Psoas muscle (tissue), 7 donors: ENCODE measurements at regions not wholly inside any gene's neighbourhood (a gene's known extent, or its start where the extent isn't known, plus 50 kb on each side); places are given as distances from the start of the nearest gene placed in this dataset.

Source experiments
- ATAC-seq, 4 donors: fragments of 200-7000 bp; cut with Tn5 transposase; one replicate each; pipeline ENCODE4 v1.9.1; 2020; ENCODE audit warnings: moderate library complexity in 3 of 4, mild to moderate bottlenecking in 2 of 4
- DNase-seq, 2 donors: peaks; one replicate each; pipeline ENCODE4 v3.0.0-alpha.2; 2020
- H3K27ac ChIP-seq: fragments of 200-600 bp; one replicate; pipeline ENCODE4 v1.8.0; 2022
- H3K27me3 ChIP-seq, 3 donors: fragments of 200-600 bp in 1 of 3; one replicate each; pipeline versions ENCODE4 v1.6.1 to v1.8.0; 2013 to 2022; ENCODE audit warnings: low read length in 2 of 3, mild to moderate bottlenecking in 2 of 3, moderate library complexity in 1 of 3; ENCODE audit not compliant: insufficient read depth in 3 of 3
- H3K36me3 ChIP-seq, 2 donors: fragments of 200-600 bp in 1 of 2; one replicate each; pipeline versions ENCODE4 v1.6.1 to v1.8.0; 2013 to 2022; ENCODE audit warnings: low read depth in 1 of 2, mild to moderate bottlenecking in 1 of 2, moderate library complexity in 1 of 2; ENCODE audit not compliant: insufficient read depth in 1 of 2
- H3K4me1 ChIP-seq: fragments of 200-600 bp; one replicate; pipeline ENCODE4 v1.8.0; 2022
- H3K4me3 ChIP-seq: fragments of 200-600 bp; one replicate; pipeline ENCODE4 v1.8.0; 2022; ENCODE audit warnings: mild to moderate bottlenecking
- H3K9me3 ChIP-seq: fragments of 200-600 bp; one replicate; pipeline ENCODE4 v1.8.0; 2022
- CTCF ChIP-seq: fragments of 200-600 bp; IDR thresholded peaks from one replicate; pipeline ENCODE4 v1.8.0; 2022; ENCODE audit warnings: antibody characterized with exemption
- WGBS, 3 donors: extraction: QIAGEN DNeasy Blood & Tissue Kit; methylation state at CpG; one replicate each; pipeline versions ENCODE4 v1.1.6 to v1.1.7; 2013; 5-methylcytosine and 5-hydroxymethylcytosine counted together
- intact Hi-C, 2 donors: fragments of 100-400 bp; cut with DNase I; formaldehyde crosslinking; loops; one replicate each; pipeline versions ENCODE4 v1.11.0 to v1.14.2; 2022
- donor health status: healthy with polysubstance abuse.
- donor health status: DM: no; HTN: no; CAD: no; lungs with moderate emphysema.
- donor health status: Bipolar disorder and iron deficiency.
- donor health status: healthy.
- donor health status: DM: yes; HTN: yes; CAD: no.
- donor health status: DM: no; HTN: no; CAD: no.
- donor health status: DM: yes; HTN: yes; CAD: no.

- Histone ChIP-seq H3K4me1 (no peaks in the 10 kb centered on the region), H3K27ac (no peak overlapping the region), H3K36me3 (no peaks in the 10 kb centered on the region), H3K4me3 (no peak overlapping the region), H3K9me3 (no peaks in the 10 kb centered on the region), H3K27me3 (peaks cover 0 to 35% (median 6%) of the 10 kb centered on the region in 3 donors)
- intact Hi-C loops, result no loop called here
- TF ChIP-seq CTCF, result no peak
- WGBS, 3 donors, result 74 to 81% (median 77%) methylated on average over 4 of the region's 4 CpGs
- DNase-seq (no peak), ATAC-seq (no peak)
Observed at GRCh38 chr20:21018576-21018975, 87.6 kb downstream of the LINC00237 start.

GRCh38 chr20:21017528-21018085 lies 88.6 kb downstream of the LINC00237 start:
- Histone ChIP-seq H3K4me1 (no peaks in the 10 kb centered on the region), H3K36me3 (no peaks in the 10 kb centered on the region), H3K27me3 (peaks cover 0 to 29% (median 6%) of the 10 kb centered on the region in 3 donors), H3K9me3 (no peaks in the 10 kb centered on the region), H3K27ac (no peak overlapping the region), H3K4me3 (no peak overlapping the region)
- no peak for DNase-seq
- no peak for TF ChIP-seq CTCF
- WGBS, 3 donors, result 37 to 49% (median 44%) methylated on average over 11 of the region's 11 CpGs
- ATAC-seq, result no peak
- intact Hi-C loops, result no loop called here

- ATAC-seq, result no peak
- Histone ChIP-seq H3K9me3 (no peaks in the 10 kb centered on the region), H3K36me3 (no peaks in the 10 kb centered on the region), H3K27me3 (peaks cover 0 to 29% (median 6%) of the 10 kb centered on the region in 3 donors), H3K27ac (no peak overlapping the region), H3K4me3 (no peak overlapping the region), H3K4me1 (no peaks in the 10 kb centered on the region)
- TF ChIP-seq CTCF, result no peak
- WGBS, 3 donors, result 53 to 86% (median 86%) methylated on average over 3 of the region's 3 CpGs
- no peak for DNase-seq
- intact Hi-C loops, result no loop called here
Observed at GRCh38 chr20:21016751-21017150, 89.4 kb downstream of the LINC00237 start.

GRCh38 chr20:21014528-21014927 lies 91.6 kb downstream of the LINC00237 start:
- intact Hi-C loops, result no loop called here
- ATAC-seq (no peak), DNase-seq (no peak)
- WGBS, 3 donors, result 67 to 70% (median 69%) methylated on average over 1 of the region's 1 CpG
- Histone ChIP-seq H3K4me1 (no peaks in the 10 kb centered on the region), H3K4me3 (no peak overlapping the region), H3K27ac (no peak overlapping the region), H3K36me3 (no peaks in the 10 kb centered on the region), H3K27me3 (peaks cover 0 to 13% (median 1%) of the 10 kb centered on the region in 3 donors), H3K9me3 (no peaks in the 10 kb centered on the region)
- no peak for TF ChIP-seq CTCF

- Histone ChIP-seq H3K36me3 (no peaks in the 10 kb centered on the region), H3K4me1 (no peaks in the 10 kb centered on the region), H3K27me3 (peaks cover 0 to 3% (median 0%) of the 10 kb centered on the region in 3 donors), H3K4me3 (no peak overlapping the region), H3K9me3 (no peaks in the 10 kb centered on the region), H3K27ac (no peak overlapping the region)
- no peak for ATAC-seq
- WGBS, 3 donors, result 83 to 88% (median 87%) methylated on average over 7 of the region's 7 CpGs
- TF ChIP-seq CTCF, result no peak
- intact Hi-C loops, result no loop called here
- no peak for DNase-seq
Observed at GRCh38 chr20:21008951-21009350, 97.2 kb downstream of the LINC00237 start.
